IPS-18a (cell line): ENCODE measurements at regions not wholly inside any gene's neighbourhood (a gene's known extent, or its start where the extent isn't known, plus 50 kb on each side); places are given as distances from the start of the nearest gene placed in this dataset.

Source experiments
- H3K27ac ChIP-seq: one replicate; pipeline ENCODE4 v1.5.1; 2013; ENCODE audit warnings: low read length
- H3K27me3 ChIP-seq: one replicate; pipeline ENCODE4 v1.6.1; 2013; ENCODE audit warnings: mild to moderate bottlenecking, low read length; ENCODE audit not compliant: control insufficient read depth, insufficient read depth
- H3K36me3 ChIP-seq: one replicate; pipeline ENCODE4 v1.6.1; 2013; ENCODE audit warnings: low read depth, low read length; ENCODE audit not compliant: control insufficient read depth
- H3K4me1 ChIP-seq: one replicate; pipeline ENCODE4 v1.6.1; 2013; ENCODE audit warnings: low read depth, low read length; ENCODE audit not compliant: control insufficient read depth
- H3K4me3 ChIP-seq: one replicate; pipeline ENCODE4 v1.5.1; 2013; ENCODE audit warnings: low read length
- H3K9ac ChIP-seq: one replicate; pipeline ENCODE4 v1.6.1; 2013; ENCODE audit warnings: mild to moderate bottlenecking, low read length, moderate library complexity
- H3K9me3 ChIP-seq: one replicate; pipeline ENCODE4 v1.6.1; 2013; ENCODE audit warnings: low read depth, low read length; ENCODE audit not compliant: control insufficient read depth

GRCh38 chr2:234676783-234677450 is 180.0 kb upstream of the ARL4C start:
- no peaks in the 10 kb centered on the region for H3K9me3 ChIP-seq
- H3K27me3 ChIP-seq: no peaks in the 10 kb centered on the region
- H3K4me3 ChIP-seq: no peak overlapping the region
- H3K27ac ChIP-seq: no peak overlapping the region
- H3K36me3 ChIP-seq: no peaks in the 10 kb centered on the region
- H3K9ac ChIP-seq: no peak overlapping the region
- peaks cover 20% of the 10 kb centered on the region for H3K4me1 ChIP-seq

- Histone ChIP-seq H3K27ac (no peak overlapping the region), H3K4me3 (no peak overlapping the region), H3K27me3 (no peaks in the 10 kb centered on the region), H3K9ac (no peak overlapping the region), H3K9me3 (no peaks in the 10 kb centered on the region), H3K36me3 (no peaks in the 10 kb centered on the region), H3K4me1 (peaks cover 21% of the 10 kb centered on the region)
Measured at GRCh38 chr2:234676109-234676782, 179.4 kb upstream of the ARL4C start.

GRCh38 chr2:234674781-234675201 is 177.9 kb upstream of the ARL4C start:
- no peak overlapping the region for H3K4me3 ChIP-seq
- H3K36me3 ChIP-seq: no peaks in the 10 kb centered on the region
- no peak overlapping the region for H3K27ac ChIP-seq
- H3K27me3 ChIP-seq: no peaks in the 10 kb centered on the region
- H3K9me3 ChIP-seq: no peaks in the 10 kb centered on the region
- H3K4me1 ChIP-seq: peaks cover 29% of the 10 kb centered on the region
- H3K9ac ChIP-seq: no peak overlapping the region

GRCh38 chr2:234673961-234674759 is 177.3 kb upstream of the ARL4C start:
- H3K9me3 ChIP-seq: no peaks in the 10 kb centered on the region
- H3K4me3 ChIP-seq: no peak overlapping the region
- no peak overlapping the region for H3K27ac ChIP-seq
- no peaks in the 10 kb centered on the region for H3K27me3 ChIP-seq
- H3K36me3 ChIP-seq: no peaks in the 10 kb centered on the region
- peaks cover 29% of the 10 kb centered on the region for H3K4me1 ChIP-seq
- H3K9ac ChIP-seq: no peak overlapping the region

- Histone ChIP-seq H3K27me3 (no peaks in the 10 kb centered on the region), H3K27ac (no peak overlapping the region), H3K4me1 (peaks cover 29% of the 10 kb centered on the region), H3K9me3 (no peaks in the 10 kb centered on the region), H3K4me3 (no peak overlapping the region), H3K36me3 (no peaks in the 10 kb centered on the region), H3K9ac (no peak overlapping the region)
Measured at GRCh38 chr2:234673501-234673900, 176.6 kb upstream of the ARL4C start.

- Histone ChIP-seq H3K9me3 (no peaks in the 10 kb centered on the region), H3K27ac (no peak overlapping the region), H3K4me1 (peaks cover 29% of the 10 kb centered on the region), H3K27me3 (no peaks in the 10 kb centered on the region), H3K9ac (no peak overlapping the region), H3K36me3 (no peaks in the 10 kb centered on the region), H3K4me3 (no peak overlapping the region)
Measured at GRCh38 chr2:234672498-234673150, 175.7 kb upstream of the ARL4C start.

GRCh38 chr2:234671716-234672115 is 174.8 kb upstream of the ARL4C start:
- H3K4me3 ChIP-seq: no peak overlapping the region
- H3K4me1 ChIP-seq: peaks cover 22% of the 10 kb centered on the region
- H3K9ac ChIP-seq: no peak overlapping the region
- H3K27me3 ChIP-seq: no peaks in the 10 kb centered on the region
- H3K9me3 ChIP-seq: no peaks in the 10 kb centered on the region
- H3K36me3 ChIP-seq: no peaks in the 10 kb centered on the region
- H3K27ac ChIP-seq: no peak overlapping the region

GRCh38 chr2:234671231-234671630 is 174.3 kb upstream of the ARL4C start:
- Histone ChIP-seq H3K27me3 (no peaks in the 10 kb centered on the region), H3K4me3 (no peak overlapping the region), H3K4me1 (peaks cover 17% of the 10 kb centered on the region), H3K36me3 (no peaks in the 10 kb centered on the region), H3K9me3 (no peaks in the 10 kb centered on the region), H3K9ac (no peak overlapping the region), H3K27ac (no peak overlapping the region)

GRCh38 chr2:234670806-234671205 is 173.9 kb upstream of the ARL4C start:
- no peak overlapping the region for H3K27ac ChIP-seq
- H3K4me3 ChIP-seq: no peak overlapping the region
- H3K36me3 ChIP-seq: no peaks in the 10 kb centered on the region
- H3K9ac ChIP-seq: no peak overlapping the region
- peaks cover 13% of the 10 kb centered on the region for H3K4me1 ChIP-seq
- no peaks in the 10 kb centered on the region for H3K9me3 ChIP-seq
- no peaks in the 10 kb centered on the region for H3K27me3 ChIP-seq

GRCh38 chr2:234670052-234670451 is 173.2 kb upstream of the ARL4C start:
- Histone ChIP-seq H3K9me3 (no peaks in the 10 kb centered on the region), H3K27me3 (no peaks in the 10 kb centered on the region), H3K27ac (no peak overlapping the region), H3K9ac (no peak overlapping the region), H3K4me3 (no peak overlapping the region), H3K4me1 (peaks cover 10% of the 10 kb centered on the region), H3K36me3 (no peaks in the 10 kb centered on the region)

- Histone ChIP-seq H3K4me1 (peaks cover 10% of the 10 kb centered on the region), H3K36me3 (no peaks in the 10 kb centered on the region), H3K9me3 (peaks cover 2% of the 10 kb centered on the region), H3K9ac (no peak overlapping the region), H3K27ac (no peak overlapping the region), H3K27me3 (no peaks in the 10 kb centered on the region), H3K4me3 (no peak overlapping the region)
Measured at GRCh38 chr2:234669621-234670020, 172.7 kb upstream of the ARL4C start.
